SK-N-SH (cell line): ENCODE measurements at regions not wholly inside any gene's neighbourhood (a gene's known extent, or its start where the extent isn't known, plus 50 kb on each side); places are given as distances from the start of the nearest gene placed in this dataset.

Experiments used
- CTCF ChIA-PET: fragments of 300-600, 350-600 bp; formaldehyde crosslinking; extraction: SDS; loops from one replicate; lab custom pipeline; 2021; lab: Yijun Ruan, JAX
- POLR2A ChIA-PET: fragments of 350-600 bp; sonication (Branson Sonifier 250); formaldehyde crosslinking; extraction: SDS; loops from one replicate; lab custom pipeline; 2020; ENCODE audit warnings: antibody characterized with exemption, inconsistent platforms; lab: Yijun Ruan, JAX
- DNase-seq: peaks from one replicate; pipeline ENCODE4 v3.0.0; 2012
- H2AFZ ChIP-seq: fragments of 200-600 bp; sonication (generic); 2 replicates; pipeline ENCODE4 v1.8.1; 2016; ENCODE audit warnings: antibody characterized with exemption, mild to moderate bottlenecking, low read depth
- H3F3A ChIP-seq: fragments of 200-600 bp; sonication (generic); replicated peaks from 2 replicates; pipeline ENCODE3; 2016; ENCODE audit warnings: antibody characterized with exemption, mild to moderate bottlenecking; ENCODE audit not compliant: insufficient read depth
- H3K27ac ChIP-seq, 2 experiments: fragments of 200-500 bp in 1 of 2; fragments of 200-600 bp in 1 of 2; sonication (Bioruptor generic) in 1 of 2; sonication (generic), shearing (Covaris generic) in 1 of 2; 2 replicates each; pipeline versions ENCODE4 v1.5.1 to v1.6.1; 2014 to 2016; ENCODE audit warnings: low read depth in 2 of 2, inconsistent platforms in 1 of 2, low read length in 1 of 2, mild to moderate bottlenecking in 1 of 2, mixed read lengths in 1 of 2
- H3K27me3 ChIP-seq: fragments of 200-600 bp; sonication (generic), shearing (Covaris generic); 2 replicates; pipeline ENCODE4 v1.6.1; 2016; ENCODE audit warnings: mixed run types; ENCODE audit not compliant: insufficient read depth
- H3K36me3 ChIP-seq, 2 experiments: fragments of 200-500 bp in 1 of 2; fragments of 200-600 bp in 1 of 2; sonication (Bioruptor generic) in 1 of 2; sonication (generic) in 1 of 2; replicated peaks in 1 of 2; 2 replicates each; pipeline versions ENCODE3 to v1.5.1; 2014 to 2016; ENCODE audit warnings: low read length in 1 of 2, mild to moderate bottlenecking in 1 of 2; ENCODE audit not compliant: insufficient read depth in 2 of 2, control insufficient read depth in 1 of 2
- H3K4me1 ChIP-seq, 2 experiments: fragments of 200-500 bp in 1 of 2; fragments of 200-600 bp in 1 of 2; sonication (Bioruptor generic) in 1 of 2; sonication (generic), shearing (Covaris generic) in 1 of 2; 2 replicates each; pipeline versions ENCODE4 v1.5.1 to v1.6.1; 2014 to 2016; ENCODE audit warnings: low read depth in 1 of 2, low read length in 1 of 2, mixed run types in 1 of 2; ENCODE audit not compliant: insufficient read depth in 2 of 2, control insufficient read depth in 1 of 2
- H3K4me2 ChIP-seq: fragments of 200-600 bp; sonication (generic), shearing (Covaris generic); 2 replicates; pipeline ENCODE4 v1.6.1; 2017; ENCODE audit warnings: mixed run types
- H3K4me3 ChIP-seq, 2 experiments: fragments of 200-500 bp in 1 of 2; fragments of 200-600 bp in 1 of 2; sonication (Bioruptor generic) in 1 of 2; sonication (generic), shearing (Covaris generic) in 1 of 2; 2 replicates each; pipeline versions ENCODE4 v1.5.1 to v1.8.1; 2014 to 2016; ENCODE audit warnings: low read depth in 2 of 2, inconsistent platforms in 1 of 2, low read length in 1 of 2, mild to moderate bottlenecking in 1 of 2, mixed read lengths in 1 of 2, moderate library complexity in 1 of 2
- H3K79me2 ChIP-seq: fragments of 200-600 bp; sonication (generic); 2 replicates; pipeline ENCODE4 v1.8.1; 2017; ENCODE audit warnings: mild to moderate bottlenecking; ENCODE audit not compliant: insufficient read depth
- H3K9ac ChIP-seq: fragments of 200-600 bp; sonication (generic); 2 replicates; pipeline ENCODE4 v1.6.1; 2017; ENCODE audit warnings: mixed run types
- H3K9me2 ChIP-seq: fragments of 200-600 bp; sonication (generic); 2 replicates; pipeline ENCODE4 v1.6.1; 2017; ENCODE audit warnings: mixed run types
- H3K9me3 ChIP-seq: fragments of 200-600 bp; sonication (generic); 2 replicates; pipeline ENCODE4 v1.6.1; 2017; ENCODE audit warnings: mixed run types, mild to moderate bottlenecking, moderate library complexity
- H4K20me1 ChIP-seq: fragments of 200-600 bp; sonication (generic); 2 replicates; pipeline ENCODE4 v1.6.1; 2017; ENCODE audit warnings: mild to moderate bottlenecking, mixed run types; ENCODE audit not compliant: insufficient read depth
- ELF1 ChIP-seq: IDR thresholded peaks from 2 replicates; pipeline ENCODE4 v1.4.0; 2012
- EP300 ChIP-seq, 2 experiments: IDR thresholded peaks; 2 replicates each; pipeline versions ENCODE4 v1.4.0 to v1.6.1; 2012; ENCODE audit warnings: borderline replicate concordance in 1 of 2, low read depth in 1 of 2, low read length in 1 of 2
- GABPA ChIP-seq: IDR thresholded peaks from 2 replicates; pipeline ENCODE4 v1.4.0; 2012; ENCODE audit warnings: low read depth, mild to moderate bottlenecking
- GATA2 ChIP-seq: sonication (generic); formaldehyde crosslinking; IDR thresholded peaks from 2 replicates; pipeline ENCODE4 v1.5.0; 2020; ENCODE audit warnings: mild to moderate bottlenecking, missing genetic modification reagents
- JUND ChIP-seq: IDR thresholded peaks from 2 replicates; pipeline ENCODE4 v1.4.0; 2012
- MAX ChIP-seq: IDR thresholded peaks from 2 replicates; pipeline ENCODE4 v1.4.0; 2012; ENCODE audit warnings: low read depth
- MEF2A ChIP-seq: IDR thresholded peaks from 2 replicates; pipeline ENCODE4 v1.4.0; 2012; ENCODE audit warnings: low read depth, borderline replicate concordance
- NRF1 ChIP-seq: IDR thresholded peaks from 2 replicates; pipeline ENCODE4 v1.6.1; 2012; ENCODE audit warnings: low read depth, mild to moderate bottlenecking, low read length
- PBX3 ChIP-seq: IDR thresholded peaks from 2 replicates; pipeline ENCODE4; 2012
- POLR2AphosphoS5 ChIP-seq: IDR thresholded peaks from 2 replicates; pipeline ENCODE4 v1.6.1; 2012; ENCODE audit warnings: low read depth, low read length
- RAD21 ChIP-seq: IDR thresholded peaks from 2 replicates; pipeline ENCODE4 v1.6.1; 2012; ENCODE audit warnings: mild to moderate bottlenecking, low read length
- RCOR1 ChIP-seq: fragments of 150-350 bp; IDR thresholded peaks from 2 replicates; pipeline ENCODE4 v1.6.1; 2017; ENCODE audit warnings: antibody characterized with exemption, low read length
- RFX5 ChIP-seq: IDR thresholded peaks from 2 replicates; pipeline ENCODE4 v1.6.1; 2012; ENCODE audit warnings: mild to moderate bottlenecking, improper control_type of control experiment, low read length
- TEAD4 ChIP-seq: IDR thresholded peaks from 2 replicates; pipeline ENCODE4 v1.4.0; 2012; ENCODE audit warnings: mild to moderate bottlenecking, borderline replicate concordance; ENCODE audit not compliant: insufficient read depth
- YY1 ChIP-seq: IDR thresholded peaks from 2 replicates; pipeline ENCODE4 v1.4.0; 2012; ENCODE audit warnings: low read depth, mild to moderate bottlenecking
- WGBS: methylation state at CpG from one replicate; pipeline ENCODE4 v1.1.6; 2017; ENCODE audit warnings: low lambda C conversion rate; 5-methylcytosine and 5-hydroxymethylcytosine counted together
- TF ChIP-seq, protein P1 (sequence below): IDR thresholded peaks from 2 replicates; pipeline ENCODE4 v1.4.0; 2012; ENCODE audit warnings: low read depth, borderline replicate concordance
- TF ChIP-seq, protein P2 (sequence below): IDR thresholded peaks from 2 replicates; pipeline ENCODE4 v1.4.0; 2012; ENCODE audit warnings: low read depth, borderline replicate concordance
- TF ChIP-seq, protein P3 (sequence below): IDR thresholded peaks from 2 replicates; pipeline ENCODE4 v1.6.1; 2012; ENCODE audit warnings: mild to moderate bottlenecking, low read depth, low read length, moderate library complexity

- 11% methylated on average over 1 of the region's 1 CpG for WGBS
These were observed 239.0 kb upstream of the PTGER4 start for GRCh38 chr5:40440746-40441145.

More at GRCh38 chr5:40440746-40441145, 239.0 kb upstream of the PTGER4 start:
- CTCF ChIA-PET = no interaction called here
- no peaks in the 10 kb centered on the region for H4K20me1 ChIP-seq
- no peaks in the 10 kb centered on the region for H3K79me2 ChIP-seq
- no peak overlapping the region for H2AFZ ChIP-seq
- POLR2A ChIA-PET = no interaction called here
- no peaks in the 10 kb centered on the region for H3K4me1 ChIP-seq
- H3K4me3 ChIP-seq = no peak overlapping the region
- H3K4me2 ChIP-seq = no peak overlapping the region
- no peaks in the 10 kb centered on the region; the same call in 1 of the 2 replicates for H3K27me3 ChIP-seq
- no peaks in the 10 kb centered on the region for H3K9me2 ChIP-seq
- H3F3A ChIP-seq = no peaks in the 10 kb centered on the region
- no peaks in the 10 kb centered on the region for H3K36me3 ChIP-seq
- TF ChIP-seq RFX5 (no peak), YY1 (no peak), NRF1 (no peak), EP300 (IDR thresholded peaks at IDR 0.05; ENCODE audit: borderline replicate concordance in 1 of 2, low read depth in 1 of 2, low read length in 1 of 2) (no peak), MEF2A (no peak), JUND (no peak), POLR2AphosphoS5 (no peak), RAD21 (no peak), TEAD4 (no peak), GABPA (no peak), ELF1 (no peak), RCOR1 (no peak), GATA2 (CRISPR knock-in tag) (no peak), MAX (no peak), PBX3 (no peak)
- TF ChIP-seq, protein P1, sequence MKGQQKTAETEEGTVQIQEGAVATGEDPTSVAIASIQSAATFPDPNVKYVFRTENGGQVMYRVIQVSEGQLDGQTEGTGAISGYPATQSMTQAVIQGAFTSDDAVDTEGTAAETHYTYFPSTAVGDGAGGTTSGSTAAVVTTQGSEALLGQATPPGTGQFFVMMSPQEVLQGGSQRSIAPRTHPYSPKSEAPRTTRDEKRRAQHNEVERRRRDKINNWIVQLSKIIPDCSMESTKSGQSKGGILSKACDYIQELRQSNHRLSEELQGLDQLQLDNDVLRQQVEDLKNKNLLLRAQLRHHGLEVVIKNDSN = no peak
- TF ChIP-seq, protein P2, sequence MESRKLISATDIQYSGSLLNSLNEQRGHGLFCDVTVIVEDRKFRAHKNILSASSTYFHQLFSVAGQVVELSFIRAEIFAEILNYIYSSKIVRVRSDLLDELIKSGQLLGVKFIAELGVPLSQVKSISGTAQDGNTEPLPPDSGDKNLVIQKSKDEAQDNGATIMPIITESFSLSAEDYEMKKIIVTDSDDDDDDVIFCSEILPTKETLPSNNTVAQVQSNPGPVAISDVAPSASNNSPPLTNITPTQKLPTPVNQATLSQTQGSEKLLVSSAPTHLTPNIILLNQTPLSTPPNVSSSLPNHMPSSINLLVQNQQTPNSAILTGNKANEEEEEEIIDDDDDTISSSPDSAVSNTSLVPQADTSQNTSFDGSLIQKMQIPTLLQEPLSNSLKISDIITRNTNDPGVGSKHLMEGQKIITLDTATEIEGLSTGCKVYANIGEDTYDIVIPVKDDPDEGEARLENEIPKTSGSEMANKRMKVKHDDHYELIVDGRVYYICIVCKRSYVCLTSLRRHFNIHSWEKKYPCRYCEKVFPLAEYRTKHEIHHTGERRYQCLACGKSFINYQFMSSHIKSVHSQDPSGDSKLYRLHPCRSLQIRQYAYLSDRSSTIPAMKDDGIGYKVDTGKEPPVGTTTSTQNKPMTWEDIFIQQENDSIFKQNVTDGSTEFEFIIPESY = no peak
- TF ChIP-seq, protein P3, sequence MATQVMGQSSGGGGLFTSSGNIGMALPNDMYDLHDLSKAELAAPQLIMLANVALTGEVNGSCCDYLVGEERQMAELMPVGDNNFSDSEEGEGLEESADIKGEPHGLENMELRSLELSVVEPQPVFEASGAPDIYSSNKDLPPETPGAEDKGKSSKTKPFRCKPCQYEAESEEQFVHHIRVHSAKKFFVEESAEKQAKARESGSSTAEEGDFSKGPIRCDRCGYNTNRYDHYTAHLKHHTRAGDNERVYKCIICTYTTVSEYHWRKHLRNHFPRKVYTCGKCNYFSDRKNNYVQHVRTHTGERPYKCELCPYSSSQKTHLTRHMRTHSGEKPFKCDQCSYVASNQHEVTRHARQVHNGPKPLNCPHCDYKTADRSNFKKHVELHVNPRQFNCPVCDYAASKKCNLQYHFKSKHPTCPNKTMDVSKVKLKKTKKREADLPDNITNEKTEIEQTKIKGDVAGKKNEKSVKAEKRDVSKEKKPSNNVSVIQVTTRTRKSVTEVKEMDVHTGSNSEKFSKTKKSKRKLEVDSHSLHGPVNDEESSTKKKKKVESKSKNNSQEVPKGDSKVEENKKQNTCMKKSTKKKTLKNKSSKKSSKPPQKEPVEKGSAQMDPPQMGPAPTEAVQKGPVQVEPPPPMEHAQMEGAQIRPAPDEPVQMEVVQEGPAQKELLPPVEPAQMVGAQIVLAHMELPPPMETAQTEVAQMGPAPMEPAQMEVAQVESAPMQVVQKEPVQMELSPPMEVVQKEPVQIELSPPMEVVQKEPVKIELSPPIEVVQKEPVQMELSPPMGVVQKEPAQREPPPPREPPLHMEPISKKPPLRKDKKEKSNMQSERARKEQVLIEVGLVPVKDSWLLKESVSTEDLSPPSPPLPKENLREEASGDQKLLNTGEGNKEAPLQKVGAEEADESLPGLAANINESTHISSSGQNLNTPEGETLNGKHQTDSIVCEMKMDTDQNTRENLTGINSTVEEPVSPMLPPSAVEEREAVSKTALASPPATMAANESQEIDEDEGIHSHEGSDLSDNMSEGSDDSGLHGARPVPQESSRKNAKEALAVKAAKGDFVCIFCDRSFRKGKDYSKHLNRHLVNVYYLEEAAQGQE = no peak
- DNase-seq = no peak
- H3K9me3 ChIP-seq = no peaks in the 10 kb centered on the region
- H3K27ac ChIP-seq = no peak overlapping the region
- no peak overlapping the region for H3K9ac ChIP-seq
